ENCODE measurements at regions not wholly inside any gene's neighbourhood (a gene's known extent, or its start where the extent isn't known, plus 50 kb on each side); places are given as distances from the start of the nearest gene placed in this dataset.

GRCh38 chr1:113185463-113186104, 112.6 kb downstream of the LRIG2 start:
- CTCF ChIA-PET: no interaction called here
- 15% methylated on average over 2 of the region's 2 CpGs for WGBS (ENCODE audit: missing lambda C conversion rate)

More at GRCh38 chr1:113185463-113186104, 112.6 kb downstream of the LRIG2 start:
- FAIRE-seq (no peak), DNase-seq (ENCODE audit: low read depth in 1 of 2, low spot score in 1 of 2) (no peak), ATAC-seq (no peak)
- POLR2A ChIA-PET: no interaction called here
- TF ChIP-seq ELK1 (IDR thresholded peaks at IDR 0.05; ENCODE audit: low read depth, low read length) (no peak), JUN (IDR thresholded peaks at IDR 0.05) (no peak), CEBPB (IDR thresholded peaks at IDR 0.05) (no peak), ZC3H11A (IDR thresholded peaks at IDR 0.05) (no peak), CTCF (IDR thresholded peaks at IDR 0.05) (no peak), RAD21 (conservative IDR thresholded peaks at IDR 0.05 in 1 of 2, IDR thresholded peaks at IDR 0.05 in 1 of 2) (no peak), ESRRA (IDR thresholded peaks at IDR 0.05; ENCODE audit: borderline replicate concordance, low read length) (no peak), FOXS1 (CRISPR knock-in tag; IDR thresholded peaks at IDR 0.05) (no peak), HOXA7 (CRISPR knock-in tag; IDR thresholded peaks at IDR 0.05) (no peak), KDM1A (IDR thresholded peaks at IDR 0.05; ENCODE audit: low read depth) (no peak), HOXB5 (CRISPR knock-in tag; IDR thresholded peaks at IDR 0.05) (no peak), RNF2 (IDR thresholded peaks at IDR 0.05; ENCODE audit: borderline replicate concordance, low read depth) (no peak), FOSL2 (IDR thresholded peaks at IDR 0.05) (no peak), FOSL2 (CRISPR knock-in tag; IDR thresholded peaks at IDR 0.05) (no peak), BCL3 (IDR thresholded peaks at IDR 0.05) (no peak), ATOH8 (CRISPR knock-in tag; IDR thresholded peaks at IDR 0.05; ENCODE audit: low read depth) (no peak), REST (IDR thresholded peaks at IDR 0.05) (no peak), KDM5A (IDR thresholded peaks at IDR 0.05) (no peak), CHD2 (IDR thresholded peaks at IDR 0.05; ENCODE audit: low read length, partially characterized antibody) (no peak), TFCP2L1 (CRISPR knock-in tag; IDR thresholded peaks at IDR 0.05) (no peak)
- H3K4me3 ChIP-seq: no peak overlapping the region
- no peak overlapping the region for H3K4me2 ChIP-seq
- no peaks in the 10 kb centered on the region for H3K9me3 ChIP-seq
- no peak overlapping the region for H3K27ac ChIP-seq
- no peaks in the 10 kb centered on the region for H3K4me1 ChIP-seq
